HG03521 (cell line): ENCODE measurements at regions not wholly inside any gene's neighbourhood (a gene's known extent, or its start where the extent isn't known, plus 50 kb on each side); places are given as distances from the start of the nearest gene placed in this dataset.
A peak's percentile ranks its signal among the peaks of the same experiment; 100 is the strongest.

ENCODE experiments used
- ATAC-seq: cut with Tn5 transposase; IDR thresholded peaks from one replicate; pipeline ENCODE4 v1.9.1; 2021; ENCODE audit warnings: mild to moderate bottlenecking, moderate library complexity; ENCODE audit not compliant: unreplicated experiment

- no peak for ATAC-seq
Observed at GRCh38 chr12:21993438-21993981, 52.3 kb upstream of the ABCC9 start.

GRCh38 chr12:21992823-21993222 is 51.6 kb upstream of the ABCC9 start:
- peak; percentile 64 for ATAC-seq

GRCh38 chr12:21991526-21991925 is 50.3 kb upstream of the ABCC9 start:
- no peak for ATAC-seq
